Gastrocnemius medialis (tissue), 4 donors: ENCODE measurements at regions not wholly inside any gene's neighbourhood (a gene's known extent, or its start where the extent isn't known, plus 50 kb on each side); places are given as distances from the start of the nearest gene placed in this dataset.

Experiments
- CTCF ChIP-seq, 5 experiments: fragments of 450-650 bp in 3 of 5; fragments of 200-600 bp in 2 of 5; sonication (generic) in 2 of 5; IDR thresholded peaks in 4 of 5; conservative IDR thresholded peaks in 1 of 5; 1 replicate in 4 of 5; 2 replicates in 1 of 5; pipeline ENCODE4 v1.5.1; 2016 to 2019; ENCODE audit warnings: antibody characterized with exemption in 5 of 5, mild to moderate bottlenecking in 3 of 5, moderate library complexity in 3 of 5
- POLR2A ChIP-seq, 2 donors: fragments of 450-650 bp; IDR thresholded peaks; one replicate each; pipeline ENCODE4 v1.6.1; 2017; ENCODE audit warnings: antibody characterized with exemption in 2 of 2, mild to moderate bottlenecking in 2 of 2, moderate library complexity in 2 of 2

- TF ChIP-seq CTCF (IDR thresholded peaks at IDR 0.05 in 4 of 5, conservative IDR thresholded peaks at IDR 0.05 in 1 of 5): no peak
- TF ChIP-seq POLR2A (IDR thresholded peaks at IDR 0.05): no peak
These were observed 116.0 kb downstream of the TOMM20 start for GRCh38 chr1:235012436-235013210.
